Endothelial cell (in vitro differentiated cells): ENCODE measurements at regions not wholly inside any gene's neighbourhood (a gene's known extent, or its start where the extent isn't known, plus 50 kb on each side); places are given as distances from the start of the nearest gene placed in this dataset.

Source experiments
- DNase-seq: peaks from one replicate; pipeline ENCODE4 v3.0.0; 2021; ENCODE audit warnings: low spot score
- H3K27ac Mint-ChIP-seq: one replicate; pipeline ENCODE4 v1.8.0; 2021; ENCODE audit warnings: mixed read lengths, inconsistent platforms; ENCODE audit not compliant: unreplicated experiment
- H3K27me3 Mint-ChIP-seq: one replicate; pipeline ENCODE4 v1.8.0; 2021; ENCODE audit warnings: mild to moderate bottlenecking, moderate library complexity, mixed read lengths, inconsistent platforms; ENCODE audit not compliant: unreplicated experiment
- H3K36me3 Mint-ChIP-seq: one replicate; pipeline ENCODE4 v1.8.0; 2021; ENCODE audit warnings: mild to moderate bottlenecking, low read depth, mixed read lengths, inconsistent platforms; ENCODE audit not compliant: unreplicated experiment
- H3K4me1 Mint-ChIP-seq: one replicate; pipeline ENCODE4 v1.8.0; 2021; ENCODE audit warnings: mild to moderate bottlenecking, mixed read lengths, inconsistent platforms; ENCODE audit not compliant: unreplicated experiment
- H3K4me3 Mint-ChIP-seq: one replicate; pipeline ENCODE4 v1.8.0; 2021; ENCODE audit warnings: mild to moderate bottlenecking, mixed read lengths, inconsistent platforms; ENCODE audit not compliant: unreplicated experiment
- H3K9me3 Mint-ChIP-seq: one replicate; pipeline ENCODE4 v1.8.0; 2021; ENCODE audit warnings: mixed read lengths, inconsistent platforms; ENCODE audit not compliant: unreplicated experiment
- CTCF ChIP-seq: fragments of 200-600 bp; sonication (generic); IDR thresholded peaks from one replicate; pipeline ENCODE4 v1.5.0; 2021; ENCODE audit warnings: antibody characterized with exemption; ENCODE audit not compliant: unreplicated experiment

GRCh38 chr5:116631147-116631546 lies 56.5 kb upstream of the SEMA6A start:
- no peak for DNase-seq
- peaks cover 2% of the 10 kb centered on the region for H3K27me3 Mint-ChIP-seq
- peaks cover 3% of the 10 kb centered on the region for H3K36me3 Mint-ChIP-seq
- TF ChIP-seq CTCF = no peak
- H3K4me3 Mint-ChIP-seq = no peak overlapping the region
- H3K27ac Mint-ChIP-seq = no peak overlapping the region
- no peaks in the 10 kb centered on the region for H3K9me3 Mint-ChIP-seq
- H3K4me1 Mint-ChIP-seq = no peaks in the 10 kb centered on the region

- Mint-ChIP-seq H3K27me3 (peaks cover 2% of the 10 kb centered on the region), H3K27ac (no peak overlapping the region), H3K9me3 (no peaks in the 10 kb centered on the region), H3K4me3 (no peak overlapping the region), H3K36me3 (no peaks in the 10 kb centered on the region), H3K4me1 (no peaks in the 10 kb centered on the region)
- TF ChIP-seq CTCF = no peak
- DNase-seq = no peak
Observed at GRCh38 chr5:116629168-116629567, 54.5 kb upstream of the SEMA6A start.

GRCh38 chr5:116626945-116627679 lies 52.5 kb upstream of the SEMA6A start:
- Mint-ChIP-seq H3K27me3 (peaks cover 2% of the 10 kb centered on the region), H3K27ac (no peak overlapping the region), H3K9me3 (no peaks in the 10 kb centered on the region), H3K36me3 (no peaks in the 10 kb centered on the region), H3K4me1 (peaks cover 5% of the 10 kb centered on the region), H3K4me3 (no peak overlapping the region)
- DNase-seq = no peak
- no peak for TF ChIP-seq CTCF

GRCh38 chr5:116626272-116626723 lies 51.7 kb upstream of the SEMA6A start:
- peaks cover 2% of the 10 kb centered on the region for H3K27me3 Mint-ChIP-seq
- no peak overlapping the region for H3K4me3 Mint-ChIP-seq
- H3K9me3 Mint-ChIP-seq = no peaks in the 10 kb centered on the region
- no peak overlapping the region for H3K27ac Mint-ChIP-seq
- no peaks in the 10 kb centered on the region for H3K36me3 Mint-ChIP-seq
- no peak for DNase-seq
- peaks cover 5% of the 10 kb centered on the region for H3K4me1 Mint-ChIP-seq
- TF ChIP-seq CTCF = no peak
